ENCODE measurements at regions not wholly inside any gene's neighbourhood (a gene's known extent, or its start where the extent isn't known, plus 50 kb on each side); places are given as distances from the start of the nearest gene placed in this dataset.
"Not testable (repeated sequence)": the region's sequence is repeated elsewhere in the genome, so short reads cannot be mapped to it uniquely, and the experiment has no call there.

DNA sequence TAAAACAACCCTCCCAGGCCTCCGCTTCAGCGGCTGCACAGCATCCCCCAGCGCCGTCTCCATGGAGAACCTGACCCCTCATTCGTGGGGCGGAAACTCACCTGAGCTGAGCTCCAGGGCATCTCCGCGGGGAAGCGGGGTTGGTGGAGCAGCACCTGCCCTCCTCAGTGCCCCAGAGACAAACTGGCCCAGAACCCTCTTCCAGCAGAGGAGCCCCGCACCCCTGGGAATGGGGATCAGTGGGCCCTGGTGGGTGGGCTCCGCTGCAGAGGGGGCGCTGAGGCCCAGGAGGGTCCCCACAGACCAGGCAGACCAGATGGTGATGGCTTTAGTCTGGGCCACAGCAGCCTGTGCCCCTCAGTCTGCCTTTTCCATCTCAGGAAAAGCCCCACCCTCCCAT is 261.2 kb downstream of the ADGRD1 start:
- DNase-seq (ENCODE audit: low read depth): not testable (repeated sequence)

DNA sequence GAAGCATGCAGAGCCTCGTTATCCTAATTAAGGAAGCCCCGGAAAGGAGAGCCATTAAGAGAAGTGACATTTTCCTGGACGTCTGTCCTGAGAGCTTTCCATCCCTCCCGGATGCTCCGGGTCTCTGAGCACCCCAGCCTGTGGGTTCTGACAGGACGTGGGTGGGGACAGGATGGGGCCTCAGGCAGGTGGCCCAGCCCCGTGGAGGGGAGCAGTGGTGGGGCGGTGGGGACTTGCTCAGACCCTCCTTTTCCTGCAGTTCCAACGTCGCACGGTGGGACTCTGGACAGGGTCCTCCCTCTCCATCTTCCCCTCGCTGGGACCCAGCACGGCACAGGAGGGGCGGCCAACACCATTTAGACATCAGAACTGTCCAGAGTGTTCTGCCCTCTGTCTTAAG is 262.9 kb downstream of the ADGRD1 start:
- not testable (repeated sequence) for DNase-seq (ENCODE audit: low read depth)

GRCh38 chr12:131217024-131217586 is 263.4 kb downstream of the ADGRD1 start:
- DNase-seq (ENCODE audit: low read depth): no peak

DNA sequence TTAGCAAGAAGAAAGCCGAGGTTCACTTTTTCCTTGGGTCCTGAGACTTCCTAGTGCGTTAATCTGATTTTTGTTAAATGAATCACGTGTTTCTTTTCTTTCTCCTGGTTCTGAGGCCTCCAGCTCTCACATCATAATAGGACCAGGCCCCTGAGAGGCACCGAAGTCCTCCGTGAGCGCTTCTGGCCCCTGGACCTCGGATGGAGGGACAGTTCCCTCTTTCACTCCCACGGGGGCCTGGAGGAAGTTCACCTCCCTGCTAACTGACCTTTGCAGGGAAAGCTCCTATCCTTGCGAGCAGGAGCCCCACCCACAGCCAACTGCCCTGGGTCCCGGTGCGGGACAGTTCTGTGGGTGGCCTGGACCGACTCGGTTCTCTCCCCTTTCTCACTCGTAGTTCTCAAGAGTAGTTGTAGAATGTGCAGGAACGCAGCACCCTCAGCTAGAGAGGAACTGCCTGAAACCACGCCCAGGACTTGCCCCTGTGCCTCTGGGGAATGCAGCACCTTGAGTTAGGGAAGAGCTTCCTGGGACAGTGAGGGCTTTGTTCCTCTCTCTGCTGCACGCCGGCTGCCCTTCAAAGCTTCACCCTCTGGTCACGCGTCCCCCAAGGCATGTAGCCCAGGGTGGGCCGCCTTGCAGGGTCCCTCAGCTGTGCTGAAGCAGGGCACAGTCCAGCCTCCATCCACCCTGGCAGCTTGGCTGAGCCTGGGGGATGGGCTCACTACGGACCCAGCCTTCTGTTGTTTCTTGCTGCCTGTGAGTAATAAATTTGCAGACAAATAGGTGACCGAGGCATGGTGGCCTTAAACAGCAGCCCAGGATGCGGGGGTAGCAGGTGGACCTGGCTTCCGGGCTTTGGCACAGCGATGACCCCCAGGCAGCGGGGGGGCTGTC is 264.6 kb downstream of the ADGRD1 start:
- DNase-seq (ENCODE audit: low read depth): no peak

DNA sequence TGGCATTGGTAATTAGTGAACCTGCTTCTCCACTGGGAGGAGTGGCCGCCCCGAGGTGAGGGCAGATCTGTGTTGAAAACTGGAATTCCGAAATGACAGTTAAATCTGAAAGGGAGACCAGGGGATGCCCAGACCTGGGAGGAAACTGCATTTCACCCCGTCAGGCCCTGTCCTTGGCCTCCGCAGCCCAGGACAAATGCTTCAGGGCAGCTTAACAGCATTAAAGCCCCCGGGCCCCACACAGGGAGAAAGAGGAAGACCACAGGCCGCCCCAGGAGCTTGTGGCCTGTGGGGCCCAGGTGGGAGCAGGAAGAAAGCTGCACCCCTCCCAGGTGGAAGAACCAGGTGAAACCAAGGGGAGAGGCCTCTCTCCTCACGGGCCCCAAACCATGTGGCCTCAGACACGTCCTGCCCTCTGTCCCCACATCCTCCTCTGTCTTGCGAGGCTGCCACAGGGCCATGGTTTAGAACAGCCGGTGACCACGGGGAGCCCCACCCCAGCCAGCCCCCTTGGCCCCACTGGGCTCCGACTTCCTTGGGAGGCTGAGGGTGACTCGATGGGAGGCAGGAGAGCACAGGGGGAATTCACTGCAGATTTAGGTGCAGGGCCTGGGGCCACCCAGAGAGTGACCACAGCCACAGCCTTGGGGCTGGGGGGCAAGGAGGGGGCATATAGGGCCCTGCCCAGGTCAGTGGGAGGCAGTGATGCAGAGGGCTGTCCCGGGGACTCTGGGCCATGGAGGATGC is 265.4 kb downstream of the ADGRD1 start:
- DNase-seq (ENCODE audit: low read depth): no peak

- DNase-seq (ENCODE audit: low read depth): no peak
Measured at GRCh38 chr12:131219670-131220330, 266.1 kb downstream of the ADGRD1 start.

DNA sequence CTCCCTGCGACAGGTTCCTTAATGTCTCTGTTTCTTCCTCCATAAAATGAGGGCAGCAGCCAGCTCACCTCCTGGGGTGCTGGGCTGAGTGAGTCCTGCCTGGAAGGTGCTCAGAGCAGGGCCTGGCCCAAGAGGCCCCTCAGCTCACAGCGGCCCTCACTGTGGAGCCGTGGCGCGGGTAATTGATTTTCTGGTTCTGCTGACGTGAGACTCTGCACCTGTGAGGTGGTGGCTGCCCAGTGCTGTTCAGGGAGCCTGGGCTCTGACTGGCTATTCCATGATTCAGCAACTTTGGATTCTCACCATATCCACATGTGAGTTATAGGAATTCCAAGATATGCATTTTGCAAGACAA is 266.6 kb downstream of the ADGRD1 start:
- DNase-seq (ENCODE audit: low read depth): no peak

GRCh38 chr12:131221061-131221956 is 267.6 kb downstream of the ADGRD1 start:
- DNase-seq (ENCODE audit: low read depth): no peak

DNA sequence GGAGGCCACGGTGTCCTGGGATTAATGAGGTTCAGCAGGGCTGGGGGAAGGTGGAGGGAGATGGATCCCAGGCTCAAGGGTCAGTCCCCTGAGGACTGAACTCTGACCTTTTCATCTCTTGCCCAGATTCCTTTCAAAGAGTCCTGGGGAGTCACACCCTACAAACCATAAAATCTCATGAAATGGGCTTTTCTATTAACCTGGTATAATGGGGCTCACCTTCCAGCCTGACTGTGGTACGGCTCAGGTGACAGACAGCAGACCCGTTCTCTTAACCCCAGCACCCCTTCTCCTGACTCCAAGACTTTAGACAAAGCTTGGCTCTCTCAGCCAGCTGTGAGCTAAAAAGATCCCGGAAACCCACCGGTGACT is 268.2 kb downstream of the ADGRD1 start:
- no peak for DNase-seq (ENCODE audit: low read depth)

GRCh38 chr12:131222329-131223139 is 268.8 kb downstream of the ADGRD1 start:
- DNase-seq (ENCODE audit: low read depth): no peak

DNA sequence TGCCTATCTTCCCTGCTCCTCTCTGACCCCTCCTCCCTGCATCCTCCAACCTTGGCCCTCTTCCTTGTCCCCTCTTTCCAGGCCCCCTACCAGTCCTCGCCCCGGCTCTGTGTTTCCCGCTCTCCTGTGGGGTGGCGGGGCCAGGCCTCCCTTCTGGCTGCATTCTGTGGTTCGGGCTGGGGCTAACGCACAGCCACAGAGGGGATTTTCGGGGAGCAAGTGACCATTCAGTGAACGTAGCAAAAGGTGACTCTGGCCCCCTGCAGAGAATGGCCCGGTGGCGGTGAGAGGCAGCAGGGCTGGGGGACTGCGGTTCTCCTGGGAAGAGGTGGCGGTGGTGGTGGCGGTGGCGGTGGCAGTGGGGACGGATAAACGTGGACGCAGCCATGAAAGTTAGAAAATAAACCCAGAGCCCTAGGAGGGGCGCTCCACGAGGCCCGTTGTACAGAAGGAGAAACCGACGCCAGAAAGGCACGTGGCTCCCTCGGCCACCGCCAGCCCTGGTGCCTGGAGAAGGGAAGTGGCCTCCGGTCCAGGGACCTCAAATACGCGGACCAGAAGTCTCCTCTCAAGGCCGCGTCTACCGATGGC is 269.6 kb downstream of the ADGRD1 start:
- no peak for DNase-seq (ENCODE audit: low read depth)

- no peak for DNase-seq (ENCODE audit: low read depth)
Measured at GRCh38 chr12:131223791-131224225, 270.1 kb downstream of the ADGRD1 start.

- not testable (repeated sequence) for DNase-seq (ENCODE audit: low read depth)
Measured at GRCh38 chr12:131224226-131225065, 270.7 kb downstream of the ADGRD1 start.

DNA sequence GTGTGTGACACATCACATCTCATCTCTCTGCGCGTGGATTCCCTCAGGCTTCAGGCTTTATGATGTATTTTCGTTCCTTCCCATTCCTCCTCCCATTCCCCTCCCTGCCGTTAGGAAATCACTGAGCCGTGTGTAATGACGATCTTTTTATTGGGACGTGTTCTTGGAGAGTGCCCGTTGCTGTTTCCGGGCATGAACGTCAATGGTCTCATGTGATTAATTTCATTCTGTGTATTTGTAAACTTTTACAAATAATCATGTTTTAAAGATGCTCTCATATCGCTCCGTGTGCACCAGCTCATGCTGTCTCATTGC is 271.3 kb downstream of the ADGRD1 start:
- DNase-seq (ENCODE audit: low read depth): not testable (repeated sequence)

DNA sequence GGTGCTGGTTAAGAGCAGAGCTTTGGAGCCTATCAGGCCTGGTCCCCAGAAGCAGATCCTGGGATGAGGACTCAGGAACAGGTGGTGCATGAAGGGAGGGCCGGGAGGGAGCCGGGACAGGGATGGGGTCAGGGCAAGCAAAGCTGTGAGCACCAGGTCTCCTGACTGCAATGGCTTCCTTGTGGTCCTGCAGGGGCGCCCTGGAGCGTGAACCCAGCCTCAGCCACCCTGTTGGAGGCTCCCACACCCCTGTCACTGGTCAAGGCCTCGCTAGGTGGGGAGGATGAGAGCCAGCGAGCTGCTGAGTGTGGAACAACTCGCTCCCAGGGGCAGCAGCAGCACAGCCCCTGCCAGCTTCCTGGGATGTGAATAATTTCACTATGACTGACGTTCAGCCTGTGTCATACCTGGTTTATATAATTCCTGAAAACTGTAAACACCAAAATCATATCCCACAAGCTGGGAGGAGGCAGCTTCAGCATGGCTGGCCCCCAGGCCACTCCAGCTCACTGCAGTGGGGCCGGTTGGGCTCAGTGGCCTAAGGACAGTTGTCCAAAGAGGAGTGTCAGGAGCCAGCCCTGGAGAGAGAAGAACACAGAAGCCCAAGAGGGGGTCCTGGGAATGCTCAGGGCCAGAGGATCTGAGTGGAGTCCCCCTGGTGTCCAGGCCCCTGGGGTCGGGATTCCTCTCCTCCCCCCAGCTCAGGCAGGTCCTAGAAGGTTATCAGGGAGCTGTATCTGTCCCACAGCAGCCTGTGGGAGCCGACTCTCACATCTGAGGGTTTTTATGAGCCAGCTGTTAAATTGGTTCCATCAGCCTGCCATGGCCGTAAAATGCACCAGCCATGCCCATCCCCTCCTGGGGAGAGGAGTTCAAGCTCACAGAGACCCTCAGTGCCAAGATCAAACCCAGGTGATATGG is 272.9 kb downstream of the ADGRD1 start:
- no peak for DNase-seq (ENCODE audit: low read depth)

DNA sequence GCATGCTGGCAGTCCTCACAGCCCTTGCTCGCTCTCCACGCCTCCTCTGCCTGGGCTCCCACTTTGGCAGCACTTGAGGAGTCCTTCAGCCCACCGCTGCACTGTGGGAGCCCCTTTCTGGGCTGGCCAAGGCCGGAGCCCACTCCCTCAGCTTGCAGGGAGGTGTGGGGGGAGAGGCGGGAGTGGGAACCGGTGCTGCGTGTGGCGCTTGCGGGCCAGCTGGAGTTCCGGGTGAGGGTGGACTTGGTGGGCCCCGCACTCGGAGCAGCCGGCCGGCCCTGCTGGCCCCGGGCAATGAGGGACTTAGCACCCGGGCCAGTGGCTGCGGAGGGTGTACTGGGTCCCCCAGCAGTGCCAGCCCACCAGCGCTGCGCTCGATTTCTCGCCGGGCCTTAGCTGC is 273.9 kb downstream of the ADGRD1 start:
- not testable (repeated sequence) for DNase-seq (ENCODE audit: low read depth)

DNA sequence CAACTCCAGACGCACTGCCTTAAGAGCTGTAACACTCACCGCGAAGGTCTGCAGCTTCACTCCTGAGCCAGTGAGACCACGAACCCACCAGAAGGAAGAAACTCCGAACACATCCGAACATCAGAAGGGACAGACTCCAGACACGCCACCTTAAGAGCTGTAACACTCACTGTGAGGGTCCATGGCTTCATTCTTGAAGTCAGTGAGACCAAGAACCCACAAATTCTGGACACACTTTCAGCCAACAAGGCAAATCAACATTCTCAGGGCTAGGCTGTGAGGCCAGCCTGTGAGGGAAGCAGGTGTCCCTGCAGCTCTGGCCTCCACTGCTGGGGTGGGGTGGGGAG is 275.3 kb downstream of the ADGRD1 start:
- DNase-seq (ENCODE audit: low read depth): not testable (repeated sequence)

Data from stimulated activated CD8-positive, alpha-beta memory T cell treated with anti-CD3 and anti-CD28 coated beads, Interleukin-15, amount 100 ng/mL, for 24 hours (primary cell).